ENCODE measurements at regions not wholly inside any gene's neighbourhood (a gene's known extent, or its start where the extent isn't known, plus 50 kb on each side); places are given as distances from the start of the nearest gene placed in this dataset.

DNA sequence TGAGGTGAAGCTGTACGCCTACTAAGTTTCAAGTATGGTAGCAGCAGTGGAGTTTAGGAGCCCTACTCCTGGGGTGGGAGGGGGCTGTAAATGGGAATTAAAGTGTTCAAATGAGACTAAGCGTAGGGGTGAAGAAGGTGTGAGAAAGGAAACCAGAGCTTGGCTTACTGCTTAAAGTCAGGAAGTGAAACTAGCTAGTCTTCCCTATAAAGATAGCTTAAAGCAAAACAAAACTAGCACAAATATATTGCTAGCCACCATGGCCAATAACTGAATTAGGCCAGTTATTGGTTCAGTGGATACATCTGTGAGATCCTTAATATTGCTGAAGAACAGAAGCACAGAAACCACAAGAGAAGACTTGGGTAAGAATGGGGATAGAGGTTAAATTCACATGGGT is 492.2 kb upstream of the PKN2 start:
- DNase-seq (ENCODE audit: low read depth, low spot score) (peak; percentile 37), FAIRE-seq (peak; percentile 93), ATAC-seq (peak; percentile 93)
- H3K9ac ChIP-seq (ENCODE audit: control insufficient read depth, insufficient read depth, low read length), result no peak overlapping the region
- H3K27me3 ChIP-seq (replicated peaks in 1 of 2; ENCODE audit: control insufficient read depth in 2 of 2, insufficient read depth in 2 of 2, low read length in 1 of 2), result no peaks in the 10 kb centered on the region; a peak in 1 of 4 replicates
- ChIA-PET POLR2A (no interaction called here), CTCF (interaction anchor here (0.7 to 4.5 kb wide), 10 partner anchors 9 to 113 kb away, joined by 3 to 35 read pairs (median 4); no protein-coding TSS in a partner anchor), RAD21 (ENCODE audit: unreplicated experiment) (interaction anchor here (0.5 to 3.2 kb wide), 4 partner anchors 8 to 111 kb away, joined by 3 to 12 read pairs (median 4); no protein-coding TSS in a partner anchor), SMC1A (ENCODE audit: uncharacterized antibody, unreplicated experiment) (interaction anchor here (0.7 to 1.8 kb wide), 5 partner anchors 8 to 959 kb away, joined by 3 to 11 read pairs (median 3); no protein-coding TSS in a partner anchor)
- 0% methylated on average over 2 of the region's 2 CpGs for WGBS (ENCODE audit: insufficient coverage, insufficient replicate concordance, low lambda C conversion rate, missing lambda C conversion rate)
- H4K20me1 ChIP-seq (ENCODE audit: control insufficient read depth, insufficient read depth), result no peaks in the 10 kb centered on the region
- H3K4me3 ChIP-seq, result no peak overlapping the region
- H2AFZ ChIP-seq (ENCODE audit: control insufficient read depth, low read depth, low read length), result no peak overlapping the region
- H3K9me3 ChIP-seq (replicated peaks; ENCODE audit: control insufficient read depth, insufficient read depth, low read length), result no peaks in the 10 kb centered on the region
- H3K36me3 ChIP-seq (ENCODE audit: control insufficient read depth in 2 of 2, insufficient read depth in 2 of 2, low read length in 1 of 2), result no peaks in the 10 kb centered on the region
- H3K27ac ChIP-seq (ENCODE audit: control insufficient read depth, insufficient read depth), result no peak overlapping the region
- BruUV-seq (replicated peaks), result no TSS peak
- in situ Hi-C loops (cut with MboI) (loop anchor here (25.0 kb wide), 1 partner anchor 670 kb away; no protein-coding TSS in a partner anchor), intact Hi-C loops (cut with micrococcal nuclease; ENCODE audit: unreplicated experiment) (no loop called here)
- H3K4me2 ChIP-seq (ENCODE audit: control insufficient read depth, insufficient read depth), result peak overlapping the region; percentile 51; the same call in 1 of the 2 replicates
- no peaks in the 10 kb centered on the region for H3K79me2 ChIP-seq (ENCODE audit: control insufficient read depth, insufficient read depth, low read length)
- H3K4me1 ChIP-seq (ENCODE audit: control insufficient read depth, insufficient read depth, low read length), result peaks cover 4% of the 10 kb centered on the region; the same call in 1 of the 2 replicates
- TF ChIP-seq MTA2 (IDR thresholded peaks at IDR 0.05; ENCODE audit: low read depth) (peak; percentile 39; the same call in 1 of the 2 replicates), MEF2B (IDR thresholded peaks at IDR 0.05; ENCODE audit: partially characterized antibody, poor library complexity, severe bottlenecking) (no peak), GABPA (IDR thresholded peaks at IDR 0.05; ENCODE audit: low read depth) (no peak), SPI1 (IDR thresholded peaks at IDR 0.05; ENCODE audit: borderline replicate concordance, insufficient read depth, low read depth, low read length) (peak; percentile 77), EP300 (IDR thresholded peaks at IDR 0.05; ENCODE audit: borderline replicate concordance in 1 of 2, control insufficient read depth in 1 of 2, low read depth in 2 of 2, low read length in 2 of 2) (no peak), NR2F1 (conservative IDR thresholded peaks at IDR 0.05) (no peak), WRNIP1 (IDR thresholded peaks at IDR 0.05; ENCODE audit: borderline replicate concordance, low read depth, low read length) (no peak), IKZF1 (conservative IDR thresholded peaks at IDR 0.05) (peak; percentile 51; the same call in 1 of the 2 replicates), BMI1 (IDR thresholded peaks at IDR 0.05; ENCODE audit: borderline replicate concordance) (no peak), FOXM1 (IDR thresholded peaks at IDR 0.05; ENCODE audit: low read depth, low read length) (no peak)
- TF ChIP-seq, protein P1, sequence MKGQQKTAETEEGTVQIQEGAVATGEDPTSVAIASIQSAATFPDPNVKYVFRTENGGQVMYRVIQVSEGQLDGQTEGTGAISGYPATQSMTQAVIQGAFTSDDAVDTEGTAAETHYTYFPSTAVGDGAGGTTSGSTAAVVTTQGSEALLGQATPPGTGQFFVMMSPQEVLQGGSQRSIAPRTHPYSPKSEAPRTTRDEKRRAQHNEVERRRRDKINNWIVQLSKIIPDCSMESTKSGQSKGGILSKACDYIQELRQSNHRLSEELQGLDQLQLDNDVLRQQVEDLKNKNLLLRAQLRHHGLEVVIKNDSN (IDR thresholded peaks at IDR 0.05; ENCODE audit: borderline replicate concordance, extremely low read length, insufficient read depth, low read depth, low read length), result no peak
- TF ChIP-seq, protein P2, sequence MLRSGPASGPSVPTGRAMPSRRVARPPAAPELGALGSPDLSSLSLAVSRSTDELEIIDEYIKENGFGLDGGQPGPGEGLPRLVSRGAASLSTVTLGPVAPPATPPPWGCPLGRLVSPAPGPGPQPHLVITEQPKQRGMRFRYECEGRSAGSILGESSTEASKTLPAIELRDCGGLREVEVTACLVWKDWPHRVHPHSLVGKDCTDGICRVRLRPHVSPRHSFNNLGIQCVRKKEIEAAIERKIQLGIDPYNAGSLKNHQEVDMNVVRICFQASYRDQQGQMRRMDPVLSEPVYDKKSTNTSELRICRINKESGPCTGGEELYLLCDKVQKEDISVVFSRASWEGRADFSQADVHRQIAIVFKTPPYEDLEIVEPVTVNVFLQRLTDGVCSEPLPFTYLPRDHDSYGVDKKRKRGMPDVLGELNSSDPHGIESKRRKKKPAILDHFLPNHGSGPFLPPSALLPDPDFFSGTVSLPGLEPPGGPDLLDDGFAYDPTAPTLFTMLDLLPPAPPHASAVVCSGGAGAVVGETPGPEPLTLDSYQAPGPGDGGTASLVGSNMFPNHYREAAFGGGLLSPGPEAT (IDR thresholded peaks at IDR 0.05; ENCODE audit: low read depth), result 0 out of 2 replicates have a peak, but pooled peaks have one; percentile 16
- TF ChIP-seq, protein P3, sequence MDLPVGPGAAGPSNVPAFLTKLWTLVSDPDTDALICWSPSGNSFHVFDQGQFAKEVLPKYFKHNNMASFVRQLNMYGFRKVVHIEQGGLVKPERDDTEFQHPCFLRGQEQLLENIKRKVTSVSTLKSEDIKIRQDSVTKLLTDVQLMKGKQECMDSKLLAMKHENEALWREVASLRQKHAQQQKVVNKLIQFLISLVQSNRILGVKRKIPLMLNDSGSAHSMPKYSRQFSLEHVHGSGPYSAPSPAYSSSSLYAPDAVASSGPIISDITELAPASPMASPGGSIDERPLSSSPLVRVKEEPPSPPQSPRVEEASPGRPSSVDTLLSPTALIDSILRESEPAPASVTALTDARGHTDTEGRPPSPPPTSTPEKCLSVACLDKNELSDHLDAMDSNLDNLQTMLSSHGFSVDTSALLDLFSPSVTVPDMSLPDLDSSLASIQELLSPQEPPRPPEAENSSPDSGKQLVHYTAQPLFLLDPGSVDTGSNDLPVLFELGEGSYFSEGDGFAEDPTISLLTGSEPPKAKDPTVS (IDR thresholded peaks at IDR 0.05; ENCODE audit: low read depth, low read length), result no peak
- TF ChIP-seq, protein P4, sequence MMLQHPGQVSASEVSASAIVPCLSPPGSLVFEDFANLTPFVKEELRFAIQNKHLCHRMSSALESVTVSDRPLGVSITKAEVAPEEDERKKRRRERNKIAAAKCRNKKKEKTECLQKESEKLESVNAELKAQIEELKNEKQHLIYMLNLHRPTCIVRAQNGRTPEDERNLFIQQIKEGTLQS (IDR thresholded peaks at IDR 0.05; ENCODE audit: borderline replicate concordance, extremely low read depth, low read depth, low read length), result no peak
- TF ChIP-seq, protein P5, sequence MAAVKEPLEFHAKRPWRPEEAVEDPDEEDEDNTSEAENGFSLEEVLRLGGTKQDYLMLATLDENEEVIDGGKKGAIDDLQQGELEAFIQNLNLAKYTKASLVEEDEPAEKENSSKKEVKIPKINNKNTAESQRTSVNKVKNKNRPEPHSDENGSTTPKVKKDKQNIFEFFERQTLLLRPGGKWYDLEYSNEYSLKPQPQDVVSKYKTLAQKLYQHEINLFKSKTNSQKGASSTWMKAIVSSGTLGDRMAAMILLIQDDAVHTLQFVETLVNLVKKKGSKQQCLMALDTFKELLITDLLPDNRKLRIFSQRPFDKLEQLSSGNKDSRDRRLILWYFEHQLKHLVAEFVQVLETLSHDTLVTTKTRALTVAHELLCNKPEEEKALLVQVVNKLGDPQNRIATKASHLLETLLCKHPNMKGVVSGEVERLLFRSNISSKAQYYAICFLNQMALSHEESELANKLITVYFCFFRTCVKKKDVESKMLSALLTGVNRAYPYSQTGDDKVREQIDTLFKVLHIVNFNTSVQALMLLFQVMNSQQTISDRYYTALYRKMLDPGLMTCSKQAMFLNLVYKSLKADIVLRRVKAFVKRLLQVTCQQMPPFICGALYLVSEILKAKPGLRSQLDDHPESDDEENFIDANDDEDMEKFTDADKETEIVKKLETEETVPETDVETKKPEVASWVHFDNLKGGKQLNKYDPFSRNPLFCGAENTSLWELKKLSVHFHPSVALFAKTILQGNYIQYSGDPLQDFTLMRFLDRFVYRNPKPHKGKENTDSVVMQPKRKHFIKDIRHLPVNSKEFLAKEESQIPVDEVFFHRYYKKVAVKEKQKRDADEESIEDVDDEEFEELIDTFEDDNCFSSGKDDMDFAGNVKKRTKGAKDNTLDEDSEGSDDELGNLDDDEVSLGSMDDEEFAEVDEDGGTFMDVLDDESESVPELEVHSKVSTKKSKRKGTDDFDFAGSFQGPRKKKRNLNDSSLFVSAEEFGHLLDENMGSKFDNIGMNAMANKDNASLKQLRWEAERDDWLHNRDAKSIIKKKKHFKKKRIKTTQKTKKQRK (IDR thresholded peaks at IDR 0.05; ENCODE audit: low read depth, low read length), result no peak

Measured in GM12878 (cell line).